ENCODE measurements at regions not wholly inside any gene's neighbourhood (a gene's known extent, or its start where the extent isn't known, plus 50 kb on each side); places are given as distances from the start of the nearest gene placed in this dataset.

GRCh38 chr7:17713584-17713983 is 226.7 kb downstream of the SNX13 start:
- no peak for TF ChIP-seq CTCF (CRISPR knock-in tag; IDR thresholded peaks at IDR 0.05)
- no peak for TF ChIP-seq ZNF788 (CRISPR knock-in tag; IDR thresholded peaks at IDR 0.05; ENCODE audit: borderline replicate concordance)
- no peak for TF ChIP-seq SRF (IDR thresholded peaks at IDR 0.05; ENCODE audit: low read depth, low read length)
- no peak for TF ChIP-seq MTF1 (CRISPR knock-in tag; IDR thresholded peaks at IDR 0.05)
- TF ChIP-seq SAFB2 (CRISPR knock-in tag; IDR thresholded peaks at IDR 0.05; ENCODE audit: borderline replicate concordance, low read depth) = no peak
- no peak for TF ChIP-seq SMAD1 (CRISPR knock-in tag; IDR thresholded peaks at IDR 0.05; ENCODE audit: borderline replicate concordance, low read depth)
- TF ChIP-seq CREBL2 (CRISPR knock-in tag; IDR thresholded peaks at IDR 0.05; ENCODE audit: borderline replicate concordance) = no peak
- TF ChIP-seq ZBTB1 (CRISPR knock-in tag; IDR thresholded peaks at IDR 0.05; ENCODE audit: borderline replicate concordance) = no peak
- no peak for TF ChIP-seq POLR2A (IDR thresholded peaks at IDR 0.05; ENCODE audit: insufficient read depth in 1 of 2, low read depth in 2 of 2, low read length in 2 of 2)
- TF ChIP-seq FOXP1 (IDR thresholded peaks at IDR 0.05) = no peak
- TF ChIP-seq FOXP1 (CRISPR knock-in tag; IDR thresholded peaks at IDR 0.05) = no peak
- TF ChIP-seq ATF2 (CRISPR knock-in tag; IDR thresholded peaks at IDR 0.05) = no peak
- no peak for TF ChIP-seq NFYC (CRISPR knock-in tag; IDR thresholded peaks at IDR 0.05)
- no peak for TF ChIP-seq AFF4 (CRISPR knock-in tag; IDR thresholded peaks at IDR 0.05)

Data from HepG2 (cell line).